Kidney (tissue), 13 donors: ENCODE measurements at regions not wholly inside any gene's neighbourhood (a gene's known extent, or its start where the extent isn't known, plus 50 kb on each side); places are given as distances from the start of the nearest gene placed in this dataset.

Source experiments
- DNase-seq, 5 donors: peaks; one replicate each; pipeline ENCODE4 v3.0.0-alpha.2; 2013 to 2020
- FAIRE-seq: peaks from 2 replicates; lab custom pipeline; 2012; peaks lifted over from hg19 to GRCh38; lab: Jason Lieb, UNC
- H3K27ac ChIP-seq, 2 donors: one replicate each; pipeline ENCODE4 v1.7.0; 2013; ENCODE audit warnings: low read depth in 2 of 2, low read length in 2 of 2, inconsistent platforms in 1 of 2
- H3K27me3 ChIP-seq: one replicate; pipeline ENCODE4 v1.7.1; 2013; ENCODE audit warnings: low read length, inconsistent platforms; ENCODE audit not compliant: control insufficient read depth, insufficient read depth
- H3K36me3 ChIP-seq, 3 donors: one replicate each; pipeline versions ENCODE4 v1.7.0 to v1.7.1; 2013; ENCODE audit warnings: low read length in 3 of 3, control low read depth in 1 of 3, inconsistent platforms in 1 of 3; ENCODE audit not compliant: insufficient read depth in 3 of 3, control insufficient read depth in 2 of 3
- H3K4me1 ChIP-seq, 3 donors: one replicate each; pipeline versions ENCODE4 v1.7.0 to v1.7.1; 2013; ENCODE audit warnings: low read length in 3 of 3, inconsistent platforms in 1 of 3, low read depth in 1 of 3; ENCODE audit not compliant: control insufficient read depth in 2 of 3, insufficient read depth in 2 of 3
- H3K4me3 ChIP-seq, 3 donors: one replicate each; pipeline versions ENCODE4 v1.7.0 to v1.8.1; 2013; ENCODE audit warnings: low read length in 3 of 3, control low read depth in 1 of 3, inconsistent platforms in 1 of 3
- H3K9ac ChIP-seq, 3 donors: one replicate each; pipeline versions ENCODE4 v1.7.0 to v1.7.1; 2013; ENCODE audit warnings: low read length in 3 of 3, control low read depth in 1 of 3, inconsistent platforms in 1 of 3
- H3K9me3 ChIP-seq, 3 donors: one replicate each; pipeline versions ENCODE4 v1.7.0 to v1.7.1; 2013; ENCODE audit warnings: low read length in 3 of 3, control low read depth in 1 of 3, inconsistent platforms in 1 of 3; ENCODE audit not compliant: control insufficient read depth in 2 of 3, insufficient read depth in 1 of 3
- CTCF ChIP-seq: IDR thresholded peaks from 3 replicates; pipeline ENCODE4 v1.5.1; 2012; ENCODE audit warnings: mild to moderate bottlenecking, moderate library complexity, borderline replicate concordance; ENCODE audit not compliant: insufficient read depth; ENCODE audit errors: extremely low read depth
- intact Hi-C: fragments of 100-400 bp; cut with DNase I; formaldehyde crosslinking; loops from one replicate; pipeline ENCODE4 v1.11.1; 2022
- donor health status: control.
- donor health status: control.
- donor health status: control.
- donor health status: control.
- donor health status: control.
- donor health status: DM: yes; HTN: yes; CAD: no.
- donor health status: Normal renal cell carcinoma (clear cell type).

DNA sequence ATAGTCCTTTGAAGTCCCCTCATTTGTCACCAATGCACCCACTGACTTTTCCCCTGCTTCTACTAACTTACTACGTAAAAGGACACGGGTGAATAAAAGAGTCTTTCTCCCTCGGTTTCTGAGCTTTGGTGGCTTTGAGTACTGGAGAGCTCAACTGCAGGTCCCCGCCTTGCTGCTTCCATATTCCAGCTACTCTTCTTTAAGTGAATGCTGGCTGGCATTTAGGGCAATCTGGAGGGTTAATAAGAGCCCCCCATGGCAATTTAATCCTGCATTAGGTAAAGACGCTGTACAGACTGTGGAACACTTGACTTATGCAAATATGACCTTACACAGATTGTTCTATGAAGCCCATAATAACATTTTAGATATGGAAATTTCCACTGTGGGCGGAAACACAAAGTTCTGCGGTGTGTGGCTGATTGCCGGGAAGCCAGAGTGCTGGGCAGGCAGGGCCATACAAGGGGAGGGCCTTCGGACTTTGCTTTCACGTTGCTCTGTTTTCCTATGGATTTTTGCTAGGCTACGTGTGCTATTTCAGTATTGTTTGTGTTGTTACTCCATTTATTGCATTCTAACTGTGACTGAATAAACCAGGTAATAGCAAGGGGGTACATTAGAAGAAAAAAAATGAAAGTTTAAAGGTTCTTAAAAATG, 97.5 kb downstream of the SLC10A2 start:
- no peak overlapping the region for H3K27ac ChIP-seq
- no peaks in the 10 kb centered on the region for H3K27me3 ChIP-seq
- no peak overlapping the region for H3K4me3 ChIP-seq
- DNase-seq (no peak), FAIRE-seq (no peak)
- H3K9ac ChIP-seq, result no peak overlapping the region
- TF ChIP-seq CTCF, result no peak
- no peaks in the 10 kb centered on the region for H3K4me1 ChIP-seq
- intact Hi-C loops, result no loop called here
- H3K9me3 ChIP-seq, result no peaks in the 10 kb centered on the region
- no peaks in the 10 kb centered on the region for H3K36me3 ChIP-seq

GRCh38 chr13:102965802-102966201, 100.4 kb downstream of the SLC10A2 start:
- H3K9me3 ChIP-seq, result no peaks in the 10 kb centered on the region
- no peak overlapping the region for H3K4me3 ChIP-seq
- TF ChIP-seq CTCF, result no peak
- H3K36me3 ChIP-seq, result no peaks in the 10 kb centered on the region
- no peaks in the 10 kb centered on the region for H3K27me3 ChIP-seq
- no peak overlapping the region for H3K27ac ChIP-seq
- intact Hi-C loops, result no loop called here
- no peaks in the 10 kb centered on the region for H3K4me1 ChIP-seq
- DNase-seq, result no peak
- H3K9ac ChIP-seq, result no peak overlapping the region
- no peak for FAIRE-seq

GRCh38 chr13:102962430-102962829, 103.8 kb downstream of the SLC10A2 start:
- H3K4me3 ChIP-seq, result no peak overlapping the region
- intact Hi-C loops, result no loop called here
- no peaks in the 10 kb centered on the region for H3K4me1 ChIP-seq
- no peaks in the 10 kb centered on the region for H3K27me3 ChIP-seq
- FAIRE-seq (no peak), DNase-seq (no peak)
- no peaks in the 10 kb centered on the region for H3K36me3 ChIP-seq
- H3K9ac ChIP-seq, result no peak overlapping the region
- no peaks in the 10 kb centered on the region for H3K9me3 ChIP-seq
- no peak overlapping the region for H3K27ac ChIP-seq
- no peak for TF ChIP-seq CTCF

- no peak overlapping the region for H3K4me3 ChIP-seq
- intact Hi-C loops, result no loop called here
- H3K9ac ChIP-seq, result no peak overlapping the region
- H3K36me3 ChIP-seq, result no peaks in the 10 kb centered on the region
- FAIRE-seq, result no peak
- H3K27me3 ChIP-seq, result no peaks in the 10 kb centered on the region
- no peak for TF ChIP-seq CTCF
- H3K9me3 ChIP-seq, result no peaks in the 10 kb centered on the region
- no peak for DNase-seq
- H3K4me1 ChIP-seq, result no peaks in the 10 kb centered on the region
- H3K27ac ChIP-seq, result no peak overlapping the region
Observed at GRCh38 chr13:102960959-102961358, 105.3 kb downstream of the SLC10A2 start.
